HG03280 (cell line): ENCODE measurements at regions not wholly inside any gene's neighbourhood (a gene's known extent, or its start where the extent isn't known, plus 50 kb on each side); places are given as distances from the start of the nearest gene placed in this dataset.
"Not testable (repeated sequence)": the region's sequence is repeated elsewhere in the genome, so short reads cannot be mapped to it uniquely, and the experiment has no call there.

Experiments used
- ATAC-seq: cut with Tn5 transposase; IDR thresholded peaks from one replicate; pipeline ENCODE4 v1.9.1; 2021; ENCODE audit warnings: mild to moderate bottlenecking, moderate library complexity; ENCODE audit not compliant: unreplicated experiment

- ATAC-seq: no peak
Observed at GRCh38 chr5:174504266-174504726, 220.1 kb upstream of the MSX2 start.

- no peak for ATAC-seq
Observed at GRCh38 chr5:174505621-174506020, 218.8 kb upstream of the MSX2 start.

- not testable (repeated sequence) for ATAC-seq
Observed at GRCh38 chr5:174510782-174511453, 213.5 kb upstream of the MSX2 start.

GRCh38 chr5:174511714-174512253 is 212.6 kb upstream of the MSX2 start:
- ATAC-seq: no peak

GRCh38 chr5:174514325-174514724 is 210.1 kb upstream of the MSX2 start:
- no peak for ATAC-seq

- ATAC-seq: no peak
Observed at GRCh38 chr5:174514983-174515394, 209.4 kb upstream of the MSX2 start.

- no peak for ATAC-seq
Observed at GRCh38 chr5:174516741-174517140, 207.6 kb upstream of the MSX2 start.

GRCh38 chr5:174518512-174518911 is 205.9 kb upstream of the MSX2 start:
- no peak for ATAC-seq

GRCh38 chr5:174520420-174521396 is 203.7 kb upstream of the MSX2 start:
- no peak for ATAC-seq

- no peak for ATAC-seq
Observed at GRCh38 chr5:174521449-174521848, 202.9 kb upstream of the MSX2 start.

- no peak for ATAC-seq
Observed at GRCh38 chr5:174522480-174523260, 201.7 kb upstream of the MSX2 start.

- no peak for ATAC-seq
Observed at GRCh38 chr5:174523311-174524071, 200.9 kb upstream of the MSX2 start.

- ATAC-seq: no peak
Observed at GRCh38 chr5:174524351-174524750, 200.0 kb upstream of the MSX2 start.

GRCh38 chr5:174526177-174526576 is 198.2 kb upstream of the MSX2 start:
- ATAC-seq: no peak

GRCh38 chr5:174527916-174528540 is 196.4 kb upstream of the MSX2 start:
- ATAC-seq: no peak

GRCh38 chr5:174528821-174529544 is 195.4 kb upstream of the MSX2 start:
- ATAC-seq: no peak

- no peak for ATAC-seq
Observed at GRCh38 chr5:174529925-174530681, 194.3 kb upstream of the MSX2 start.

- no peak for ATAC-seq
Observed at GRCh38 chr5:174531782-174532191, 192.6 kb upstream of the MSX2 start.
